SK-N-SH (cell line): ENCODE measurements at regions not wholly inside any gene's neighbourhood (a gene's known extent, or its start where the extent isn't known, plus 50 kb on each side); places are given as distances from the start of the nearest gene placed in this dataset.

Source experiments
- GATA2 ChIP-seq: sonication (generic); formaldehyde crosslinking; IDR thresholded peaks from 2 replicates; pipeline ENCODE4 v1.5.0; 2020; ENCODE audit warnings: mild to moderate bottlenecking, missing genetic modification reagents
- TAF1 ChIP-seq: IDR thresholded peaks from 2 replicates; pipeline ENCODE4 v1.6.1; 2012; ENCODE audit warnings: low read depth, mild to moderate bottlenecking, low read length, moderate library complexity, borderline replicate concordance
- TCF12 ChIP-seq: IDR thresholded peaks from 2 replicates; pipeline ENCODE4 v1.4.0; 2012
- TEAD4 ChIP-seq: IDR thresholded peaks from 2 replicates; pipeline ENCODE4 v1.4.0; 2012; ENCODE audit warnings: mild to moderate bottlenecking, borderline replicate concordance; ENCODE audit not compliant: insufficient read depth
- YY1 ChIP-seq: IDR thresholded peaks from 2 replicates; pipeline ENCODE4 v1.4.0; 2012; ENCODE audit warnings: low read depth, mild to moderate bottlenecking
- TF ChIP-seq, protein P1 (sequence below): fragments of 200-600 bp; sonication (generic); IDR thresholded peaks from 2 replicates; pipeline ENCODE4 v1.6.1; 2017; ENCODE audit warnings: antibody characterized with exemption, mild to moderate bottlenecking, moderate library complexity
- TF ChIP-seq, protein P2 (sequence below): IDR thresholded peaks from 2 replicates; pipeline ENCODE4 v1.6.1; 2012; ENCODE audit warnings: mild to moderate bottlenecking, low read depth, low read length, moderate library complexity

DNA sequence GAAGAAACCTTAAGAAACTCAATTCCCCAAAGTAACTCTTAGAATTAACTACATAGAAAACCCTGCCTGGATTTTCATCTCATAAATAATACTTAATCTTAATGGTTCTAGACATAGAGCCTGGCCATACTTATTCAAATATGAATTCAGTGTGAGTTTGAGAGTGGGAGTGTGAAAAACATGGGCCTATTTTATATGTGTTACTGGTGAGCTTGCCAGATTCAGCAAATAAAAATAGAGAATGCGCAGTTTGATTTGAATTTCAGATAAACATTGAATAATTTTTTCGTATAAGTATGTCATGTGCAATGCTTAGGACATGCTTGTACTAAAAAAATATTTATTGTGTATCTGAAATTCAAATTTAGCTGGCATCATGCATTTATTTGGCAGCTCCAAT lies 473.9 kb upstream of the FZD8 start:
- TF ChIP-seq GATA2 (CRISPR knock-in tag): no peak
- TF ChIP-seq, protein P1, sequence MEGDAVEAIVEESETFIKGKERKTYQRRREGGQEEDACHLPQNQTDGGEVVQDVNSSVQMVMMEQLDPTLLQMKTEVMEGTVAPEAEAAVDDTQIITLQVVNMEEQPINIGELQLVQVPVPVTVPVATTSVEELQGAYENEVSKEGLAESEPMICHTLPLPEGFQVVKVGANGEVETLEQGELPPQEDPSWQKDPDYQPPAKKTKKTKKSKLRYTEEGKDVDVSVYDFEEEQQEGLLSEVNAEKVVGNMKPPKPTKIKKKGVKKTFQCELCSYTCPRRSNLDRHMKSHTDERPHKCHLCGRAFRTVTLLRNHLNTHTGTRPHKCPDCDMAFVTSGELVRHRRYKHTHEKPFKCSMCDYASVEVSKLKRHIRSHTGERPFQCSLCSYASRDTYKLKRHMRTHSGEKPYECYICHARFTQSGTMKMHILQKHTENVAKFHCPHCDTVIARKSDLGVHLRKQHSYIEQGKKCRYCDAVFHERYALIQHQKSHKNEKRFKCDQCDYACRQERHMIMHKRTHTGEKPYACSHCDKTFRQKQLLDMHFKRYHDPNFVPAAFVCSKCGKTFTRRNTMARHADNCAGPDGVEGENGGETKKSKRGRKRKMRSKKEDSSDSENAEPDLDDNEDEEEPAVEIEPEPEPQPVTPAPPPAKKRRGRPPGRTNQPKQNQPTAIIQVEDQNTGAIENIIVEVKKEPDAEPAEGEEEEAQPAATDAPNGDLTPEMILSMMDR: no peak
- no peak for TF ChIP-seq TCF12
- TF ChIP-seq YY1: no peak
- TF ChIP-seq, protein P2, sequence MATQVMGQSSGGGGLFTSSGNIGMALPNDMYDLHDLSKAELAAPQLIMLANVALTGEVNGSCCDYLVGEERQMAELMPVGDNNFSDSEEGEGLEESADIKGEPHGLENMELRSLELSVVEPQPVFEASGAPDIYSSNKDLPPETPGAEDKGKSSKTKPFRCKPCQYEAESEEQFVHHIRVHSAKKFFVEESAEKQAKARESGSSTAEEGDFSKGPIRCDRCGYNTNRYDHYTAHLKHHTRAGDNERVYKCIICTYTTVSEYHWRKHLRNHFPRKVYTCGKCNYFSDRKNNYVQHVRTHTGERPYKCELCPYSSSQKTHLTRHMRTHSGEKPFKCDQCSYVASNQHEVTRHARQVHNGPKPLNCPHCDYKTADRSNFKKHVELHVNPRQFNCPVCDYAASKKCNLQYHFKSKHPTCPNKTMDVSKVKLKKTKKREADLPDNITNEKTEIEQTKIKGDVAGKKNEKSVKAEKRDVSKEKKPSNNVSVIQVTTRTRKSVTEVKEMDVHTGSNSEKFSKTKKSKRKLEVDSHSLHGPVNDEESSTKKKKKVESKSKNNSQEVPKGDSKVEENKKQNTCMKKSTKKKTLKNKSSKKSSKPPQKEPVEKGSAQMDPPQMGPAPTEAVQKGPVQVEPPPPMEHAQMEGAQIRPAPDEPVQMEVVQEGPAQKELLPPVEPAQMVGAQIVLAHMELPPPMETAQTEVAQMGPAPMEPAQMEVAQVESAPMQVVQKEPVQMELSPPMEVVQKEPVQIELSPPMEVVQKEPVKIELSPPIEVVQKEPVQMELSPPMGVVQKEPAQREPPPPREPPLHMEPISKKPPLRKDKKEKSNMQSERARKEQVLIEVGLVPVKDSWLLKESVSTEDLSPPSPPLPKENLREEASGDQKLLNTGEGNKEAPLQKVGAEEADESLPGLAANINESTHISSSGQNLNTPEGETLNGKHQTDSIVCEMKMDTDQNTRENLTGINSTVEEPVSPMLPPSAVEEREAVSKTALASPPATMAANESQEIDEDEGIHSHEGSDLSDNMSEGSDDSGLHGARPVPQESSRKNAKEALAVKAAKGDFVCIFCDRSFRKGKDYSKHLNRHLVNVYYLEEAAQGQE: no peak
- no peak for TF ChIP-seq TEAD4
- no peak for TF ChIP-seq TAF1
